ENCODE measurements at regions not wholly inside any gene's neighbourhood (a gene's known extent, or its start where the extent isn't known, plus 50 kb on each side); places are given as distances from the start of the nearest gene placed in this dataset.

GRCh38 chr4:162675661-162676060 is 491.0 kb downstream of the NAF1 start (continued):
- TF ChIP-seq MYB (IDR thresholded peaks at IDR 0.05; ENCODE audit: borderline replicate concordance, low read depth, low read length), result no peak
- TF ChIP-seq TARDBP (IDR thresholded peaks at IDR 0.05; ENCODE audit: borderline replicate concordance), result no peak
- no peak for TF ChIP-seq CUX1 (IDR thresholded peaks at IDR 0.05; ENCODE audit: insufficient replicate concordance, low read depth, low read length)
- no peak for TF ChIP-seq NFIC (IDR thresholded peaks at IDR 0.05; ENCODE audit: low read depth, low read length)
- TF ChIP-seq ZBTB33 (IDR thresholded peaks at IDR 0.05), result no peak
- TF ChIP-seq MEF2B (IDR thresholded peaks at IDR 0.05; ENCODE audit: partially characterized antibody, poor library complexity, severe bottlenecking), result no peak
- TF ChIP-seq, protein P1, sequence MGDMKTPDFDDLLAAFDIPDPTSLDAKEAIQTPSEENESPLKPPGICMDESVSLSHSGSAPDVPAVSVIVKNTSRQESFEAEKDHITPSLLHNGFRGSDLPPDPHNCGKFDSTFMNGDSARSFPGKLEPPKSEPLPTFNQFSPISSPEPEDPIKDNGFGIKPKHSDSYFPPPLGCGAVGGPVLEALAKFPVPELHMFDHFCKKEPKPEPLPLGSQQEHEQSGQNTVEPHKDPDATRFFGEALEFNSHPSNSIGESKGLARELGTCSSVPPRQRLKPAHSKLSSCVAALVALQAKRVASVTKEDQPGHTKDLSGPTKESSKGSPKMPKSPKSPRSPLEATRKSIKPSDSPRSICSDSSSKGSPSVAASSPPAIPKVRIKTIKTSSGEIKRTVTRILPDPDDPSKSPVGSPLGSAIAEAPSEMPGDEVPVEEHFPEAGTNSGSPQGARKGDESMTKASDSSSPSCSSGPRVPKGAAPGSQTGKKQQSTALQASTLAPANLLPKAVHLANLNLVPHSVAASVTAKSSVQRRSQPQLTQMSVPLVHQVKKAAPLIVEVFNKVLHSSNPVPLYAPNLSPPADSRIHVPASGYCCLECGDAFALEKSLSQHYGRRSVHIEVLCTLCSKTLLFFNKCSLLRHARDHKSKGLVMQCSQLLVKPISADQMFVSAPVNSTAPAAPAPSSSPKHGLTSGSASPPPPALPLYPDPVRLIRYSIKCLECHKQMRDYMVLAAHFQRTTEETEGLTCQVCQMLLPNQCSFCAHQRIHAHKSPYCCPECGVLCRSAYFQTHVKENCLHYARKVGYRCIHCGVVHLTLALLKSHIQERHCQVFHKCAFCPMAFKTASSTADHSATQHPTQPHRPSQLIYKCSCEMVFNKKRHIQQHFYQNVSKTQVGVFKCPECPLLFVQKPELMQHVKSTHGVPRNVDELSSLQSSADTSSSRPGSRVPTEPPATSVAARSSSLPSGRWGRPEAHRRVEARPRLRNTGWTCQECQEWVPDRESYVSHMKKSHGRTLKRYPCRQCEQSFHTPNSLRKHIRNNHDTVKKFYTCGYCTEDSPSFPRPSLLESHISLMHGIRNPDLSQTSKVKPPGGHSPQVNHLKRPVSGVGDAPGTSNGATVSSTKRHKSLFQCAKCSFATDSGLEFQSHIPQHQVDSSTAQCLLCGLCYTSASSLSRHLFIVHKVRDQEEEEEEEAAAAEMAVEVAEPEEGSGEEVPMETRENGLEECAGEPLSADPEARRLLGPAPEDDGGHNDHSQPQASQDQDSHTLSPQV (IDR thresholded peaks at IDR 0.05), result no peak
- TF ChIP-seq LARP7 (IDR thresholded peaks at IDR 0.05), result no peak

Data from GM12878 (cell line).